Nucleus accumbens (tissue), 56 donors: ENCODE measurements at regions not wholly inside any gene's neighbourhood (a gene's known extent, or its start where the extent isn't known, plus 50 kb on each side); places are given as distances from the start of the nearest gene placed in this dataset.
A peak's percentile ranks its signal among the peaks of the same experiment; 100 is the strongest.
"Not testable (repeated sequence)": the region's sequence is repeated elsewhere in the genome, so short reads cannot be mapped to it uniquely, and the experiment has no call there.

Experiments used
- DNase-seq, 56 donors: peaks; one replicate each; lab custom pipeline; 2025; lab: John Stamatoyannopoulos, UW

DNA sequence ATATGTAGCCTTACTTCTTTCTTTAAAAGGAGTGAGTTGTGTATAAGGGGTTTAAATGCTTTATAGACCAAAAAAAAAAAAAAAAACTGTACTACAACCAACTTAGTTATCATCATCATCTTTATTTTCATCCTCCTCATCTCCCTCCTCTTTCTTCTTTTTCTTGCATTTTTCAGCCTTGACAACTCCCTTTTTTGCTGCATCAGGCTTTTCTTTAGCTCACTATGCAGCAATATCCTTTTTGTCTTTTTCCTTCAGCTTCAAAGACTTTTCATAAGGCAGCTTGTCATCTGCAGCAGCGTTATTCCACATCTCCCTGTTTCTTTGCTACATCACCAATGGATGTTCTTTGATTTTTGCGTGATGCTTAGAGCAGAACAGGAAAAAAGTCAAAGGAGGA is 526.0 kb downstream of the ZNF608 start:
- DNase-seq: no peak

DNA sequence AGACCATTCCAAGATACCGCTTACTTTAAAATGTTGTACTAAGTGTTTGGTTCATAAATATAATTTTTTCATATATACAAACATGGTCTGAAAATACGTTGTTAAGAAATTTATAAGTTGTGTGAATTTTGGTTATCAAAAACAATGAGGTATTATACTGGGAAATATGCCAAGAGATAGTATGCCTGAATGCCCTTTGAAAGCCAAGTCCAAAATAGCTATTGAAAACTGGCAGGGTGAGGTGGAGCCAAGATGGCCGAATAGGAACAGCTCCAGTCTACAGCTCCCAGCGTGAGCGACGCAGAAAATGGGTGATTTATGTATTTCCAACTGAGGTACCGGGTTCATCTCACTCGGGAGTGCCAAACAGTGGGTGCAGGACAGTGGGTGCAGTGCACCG is 533.5 kb downstream of the ZNF608 start:
- no peak for DNase-seq

DNA sequence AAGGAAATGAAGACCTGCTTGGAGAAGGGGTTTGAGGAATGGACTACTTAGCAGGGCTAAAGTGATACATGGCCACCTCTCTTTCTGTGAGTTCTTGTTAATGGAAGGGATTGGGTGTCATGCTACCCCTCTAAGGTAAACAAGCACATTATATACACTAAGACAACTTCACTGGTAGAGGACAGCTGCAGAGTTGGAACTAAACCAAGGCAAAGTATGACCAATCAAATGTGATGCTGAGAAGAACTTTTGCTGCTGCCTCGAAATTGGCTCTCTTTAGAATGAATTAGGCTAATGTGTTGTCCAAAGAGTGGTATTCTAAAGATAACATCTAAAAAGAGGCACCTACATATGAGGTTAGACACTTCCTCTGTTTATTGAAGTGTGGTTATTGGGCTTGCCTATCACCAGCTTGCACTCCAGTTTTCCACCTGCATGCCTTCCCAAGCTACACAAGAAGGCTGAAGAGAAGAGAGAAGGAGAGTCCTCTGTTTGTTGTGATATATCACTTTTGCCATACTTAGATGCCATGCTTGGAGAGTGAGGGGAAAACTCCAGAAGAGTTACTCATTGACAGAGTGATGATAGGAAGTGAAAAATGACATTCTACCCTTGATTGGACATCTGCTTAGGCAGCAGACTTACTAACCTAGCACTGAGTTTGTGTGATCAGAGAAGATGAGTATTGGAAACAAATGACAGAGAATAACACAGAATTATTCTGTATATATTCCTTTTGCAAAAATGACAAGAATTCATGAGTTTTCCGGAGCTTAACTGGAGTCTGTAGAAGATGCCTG is 536.1 kb downstream of the ZNF608 start:
- no peak for DNase-seq

DNA sequence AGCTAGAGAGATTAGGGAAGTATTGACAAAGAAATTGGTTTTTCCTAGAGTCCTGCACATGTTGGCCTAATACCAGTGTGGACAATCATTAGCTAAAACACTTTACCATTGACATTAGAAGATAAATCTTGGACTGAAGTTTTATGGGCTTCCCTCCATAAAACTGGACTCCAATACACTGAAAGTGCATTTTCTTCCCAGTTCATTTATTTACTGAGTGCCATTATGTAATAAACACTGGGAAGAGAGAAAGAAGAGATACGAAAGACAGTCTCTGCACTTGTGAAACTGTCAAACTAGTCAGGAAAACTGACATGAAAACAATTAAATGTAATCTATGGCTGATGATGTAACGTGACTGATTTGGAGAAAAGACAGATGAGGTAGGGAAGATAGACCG is 539.3 kb downstream of the ZNF608 start:
- no peak for DNase-seq

DNA sequence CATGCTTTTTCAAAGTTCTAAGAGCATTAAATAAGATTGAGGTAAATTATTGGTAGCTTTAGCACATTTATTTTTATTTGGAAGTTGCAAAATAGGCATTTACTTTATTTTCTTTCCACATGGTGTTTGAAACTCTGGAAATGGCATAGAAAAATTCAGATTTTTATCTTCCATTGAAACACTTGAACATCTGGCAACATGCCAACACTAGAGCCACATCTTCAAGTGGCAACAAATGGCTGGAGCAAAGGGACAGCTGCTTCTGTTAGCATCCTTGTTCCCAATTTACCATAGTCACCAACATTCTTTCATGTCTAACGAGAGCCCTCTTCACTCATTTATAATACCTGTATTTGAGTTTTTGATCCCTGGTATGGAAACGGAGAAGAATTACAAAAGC is 539.9 kb downstream of the ZNF608 start:
- DNase-seq: no peak

DNA sequence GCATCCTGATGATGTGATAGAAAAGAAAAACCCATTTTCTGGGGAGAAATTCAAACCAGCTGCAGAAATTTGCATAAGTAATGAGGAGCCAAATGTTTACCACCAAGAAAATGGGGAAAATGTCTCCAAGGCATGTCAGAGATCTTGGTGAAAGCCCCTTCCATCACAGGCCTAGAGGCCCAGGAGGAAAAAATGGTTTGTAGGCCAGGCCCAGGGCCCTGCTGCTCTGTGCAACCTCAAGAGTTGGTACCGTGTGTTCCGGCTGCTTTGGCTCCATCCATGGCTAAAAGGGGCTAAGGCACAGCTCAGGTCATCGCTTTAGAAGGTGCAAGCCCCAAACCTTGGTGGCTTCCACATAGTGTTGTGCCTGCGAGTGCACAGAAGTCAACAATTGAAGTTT is 543.1 kb downstream of the ZNF608 start:
- no peak for DNase-seq

DNA sequence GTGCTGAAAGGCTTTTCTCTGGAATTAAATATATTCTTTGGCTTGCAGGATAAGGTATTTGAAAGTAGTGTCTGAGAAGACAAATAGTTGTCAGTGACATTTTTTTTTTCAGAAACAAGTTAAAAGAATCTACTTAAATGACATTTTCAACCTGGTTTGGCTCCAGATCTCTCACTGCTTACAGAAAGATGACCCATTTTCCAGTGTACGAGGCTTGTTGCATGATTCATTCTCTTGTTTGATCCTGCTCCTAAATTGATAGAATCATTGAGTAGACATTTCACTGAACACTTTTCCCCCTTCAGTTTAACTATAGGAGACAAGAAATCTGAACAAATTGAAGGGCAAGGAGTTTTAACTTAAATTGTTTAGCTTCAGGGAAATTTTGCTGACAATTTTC is 546.1 kb downstream of the ZNF608 start:
- no peak for DNase-seq

DNA sequence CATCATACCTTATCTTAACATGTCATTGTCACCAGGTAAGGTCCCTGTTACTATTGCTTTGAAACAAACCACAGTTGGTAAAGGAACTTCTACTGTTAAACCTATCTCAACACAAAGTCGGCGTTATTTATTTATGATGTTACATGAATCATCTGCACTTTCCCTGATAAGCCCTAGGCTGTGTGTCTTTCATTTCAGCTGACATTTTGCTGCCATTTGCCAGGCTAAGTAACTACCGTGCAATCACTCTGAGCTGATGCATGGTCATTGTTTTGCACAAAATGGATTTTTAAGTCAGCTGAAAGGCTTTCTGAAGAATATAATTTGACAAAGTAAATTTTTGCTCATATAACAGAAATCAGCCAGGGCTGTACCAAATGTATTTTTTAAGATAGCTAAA is 546.5 kb downstream of the ZNF608 start:
- DNase-seq: no peak

DNA sequence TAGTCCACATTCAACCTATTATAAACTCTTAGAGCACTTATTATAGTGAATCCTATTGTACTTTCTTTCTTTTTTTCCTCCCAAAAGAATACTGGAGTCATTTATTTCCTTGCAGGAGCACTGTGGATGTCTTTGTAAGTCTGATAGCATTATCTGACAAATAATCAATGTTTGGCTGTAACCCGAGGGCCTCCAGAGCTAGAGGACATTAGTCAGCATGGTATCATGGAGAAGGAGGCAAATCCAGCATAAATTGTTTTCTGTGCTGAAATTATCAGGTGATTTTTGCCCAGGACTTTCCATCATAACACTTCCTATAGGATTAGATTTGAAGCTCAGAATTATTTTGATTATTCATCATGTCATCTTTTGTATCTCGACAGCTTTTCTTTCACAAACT is 551.0 kb downstream of the ZNF608 start:
- DNase-seq: no peak

DNA sequence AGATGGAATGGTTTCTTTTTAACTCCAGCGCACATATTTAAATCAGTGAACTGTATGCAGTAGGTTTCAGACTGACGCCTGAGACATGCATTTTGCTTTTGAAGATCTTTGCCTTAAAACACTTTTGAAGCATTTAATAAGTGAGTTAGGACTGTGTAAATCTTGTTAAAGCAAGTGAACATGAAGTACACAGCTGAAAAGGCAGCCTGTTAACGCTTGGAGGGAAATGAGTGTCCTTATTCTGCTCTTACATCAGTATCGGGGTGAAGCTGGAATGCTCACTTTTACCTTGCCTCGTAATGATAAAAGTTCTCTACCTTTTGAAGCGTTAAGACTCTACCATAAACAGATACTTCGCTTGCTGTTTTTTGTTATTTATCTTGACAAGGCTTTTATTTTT is 552.2 kb downstream of the ZNF608 start:
- no peak for DNase-seq

DNA sequence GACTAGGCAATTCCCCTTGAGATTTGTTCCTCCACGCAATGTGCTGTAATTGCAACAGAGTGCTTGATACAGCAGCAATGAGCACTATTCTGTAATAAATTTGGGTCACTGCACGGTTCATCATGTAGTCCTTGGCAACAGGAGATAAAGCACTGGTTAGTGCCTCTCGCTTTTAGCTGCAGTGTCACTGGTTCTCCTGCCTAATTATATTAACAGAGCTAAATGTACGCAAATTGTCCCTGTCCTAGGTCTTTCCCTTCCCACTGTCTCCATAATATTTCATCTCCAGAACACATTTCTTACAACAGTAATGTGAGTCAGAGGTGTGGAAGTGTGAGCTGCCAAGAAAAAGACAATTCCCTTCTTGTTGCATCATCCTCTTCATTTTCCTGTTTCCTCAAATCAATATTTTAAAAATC is 553.1 kb downstream of the ZNF608 start:
- peak in 2 of 56 donors; percentile 5 to 27 for DNase-seq

DNA sequence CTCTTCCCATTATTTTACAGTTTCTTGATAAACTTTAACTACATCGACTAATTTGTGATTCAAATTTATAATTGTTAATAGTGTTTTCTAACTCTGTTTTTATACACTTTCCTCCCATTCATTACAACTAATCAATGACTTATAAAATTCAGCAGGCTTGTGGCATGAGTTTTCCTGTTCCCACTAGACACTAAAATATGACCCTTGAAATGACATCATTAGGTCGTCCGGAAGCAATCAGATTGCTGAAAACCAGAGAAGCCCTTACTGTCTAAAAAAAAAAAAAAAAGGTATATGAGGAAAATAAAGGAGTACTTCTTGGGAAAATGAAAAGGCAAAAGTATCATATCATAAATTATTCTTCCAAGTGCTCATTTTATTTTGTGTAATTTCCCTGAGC is 553.7 kb downstream of the ZNF608 start:
- DNase-seq: no peak

DNA sequence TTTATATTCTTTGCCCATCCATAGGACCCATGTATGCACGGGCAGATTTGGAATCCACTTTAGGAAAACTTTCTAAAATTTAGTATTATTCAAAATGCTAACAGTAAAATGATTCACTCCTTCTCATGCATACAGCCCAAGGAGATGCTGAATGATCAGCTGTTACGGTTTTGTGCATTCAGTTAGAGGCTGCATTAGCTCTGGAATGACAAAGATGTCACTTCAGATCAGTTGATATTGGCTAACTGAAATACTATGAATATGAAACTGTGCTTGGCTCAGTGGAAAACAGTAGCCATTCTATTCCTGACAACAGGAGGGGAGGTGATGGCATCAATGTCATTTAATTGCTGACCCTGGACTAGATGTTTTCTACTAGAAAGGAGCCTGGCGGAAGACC is 560.7 kb downstream of the ZNF608 start:
- DNase-seq: no peak

DNA sequence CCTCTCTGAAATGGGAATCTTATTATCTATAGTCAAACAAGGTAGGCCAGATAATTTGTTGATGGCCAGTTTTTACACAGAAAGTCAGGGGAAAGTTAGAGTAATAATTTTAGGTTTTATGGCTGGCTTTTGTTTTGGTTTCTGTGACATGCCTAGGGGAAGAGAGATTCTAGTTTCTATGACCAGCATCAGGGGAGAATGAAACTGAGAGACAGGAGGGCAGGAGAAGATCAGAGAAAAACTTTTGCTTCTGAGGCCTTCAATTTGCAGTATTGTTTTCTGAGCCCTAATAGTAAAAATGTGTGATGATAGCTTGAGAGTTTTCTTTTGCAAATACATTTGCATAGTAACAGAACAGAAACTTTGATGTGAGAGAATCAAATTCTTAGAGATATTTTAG is 564.3 kb downstream of the ZNF608 start:
- no peak for DNase-seq

DNA sequence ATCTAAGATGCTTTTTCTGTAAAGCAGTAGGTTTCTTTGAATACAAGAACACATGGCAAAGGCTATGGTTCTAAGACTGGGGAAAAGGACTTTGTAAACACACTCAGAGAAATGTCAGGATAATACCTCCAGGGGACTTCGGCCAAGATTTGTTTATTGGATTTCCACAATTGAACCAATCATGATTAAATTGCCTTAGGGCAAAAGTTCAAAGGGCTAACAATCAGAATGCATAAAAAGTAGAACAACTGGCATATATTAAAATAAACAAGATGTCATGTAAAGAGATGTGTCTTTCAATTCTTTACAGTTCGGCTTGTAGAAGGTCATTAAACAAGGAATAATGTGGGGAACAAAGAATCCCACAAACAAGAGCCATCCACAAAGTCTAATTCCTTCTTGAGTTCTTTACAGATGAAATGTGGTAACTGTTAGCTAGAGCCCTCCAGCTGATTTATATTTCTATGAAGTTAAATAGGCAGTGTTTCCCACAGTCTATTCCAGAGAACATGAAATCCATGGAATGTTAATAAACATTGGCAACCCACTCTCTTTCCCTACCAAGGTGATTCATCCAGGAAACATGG is 565.5 kb downstream of the ZNF608 start:
- no peak for DNase-seq

DNA sequence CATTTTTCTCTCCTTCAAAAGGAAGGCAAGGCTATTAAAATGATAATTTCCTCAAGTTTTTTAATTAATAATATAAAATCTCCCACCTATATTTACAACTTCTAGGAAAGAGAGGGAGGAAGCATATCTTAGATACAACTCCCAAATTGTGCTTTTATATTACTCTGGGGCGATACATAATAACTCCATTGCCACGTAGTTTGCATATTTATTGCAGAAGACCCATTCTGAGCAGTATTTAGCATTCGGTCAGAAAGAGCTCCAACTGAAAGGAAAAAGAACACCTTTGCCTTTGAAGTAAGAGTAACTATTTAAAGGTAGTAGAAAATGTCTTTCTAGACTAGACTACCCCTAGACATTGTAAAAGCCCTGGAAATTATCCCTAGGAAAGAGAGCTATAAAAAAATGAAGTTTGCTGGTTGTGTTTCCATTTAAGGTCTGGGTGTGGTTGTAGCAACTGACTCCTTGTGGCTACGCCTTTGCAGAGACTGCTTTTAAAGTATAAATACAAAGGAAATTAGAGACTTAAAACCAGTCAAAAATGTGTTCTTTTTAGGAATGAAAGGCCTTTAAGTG is 566.1 kb downstream of the ZNF608 start:
- DNase-seq: no peak

DNA sequence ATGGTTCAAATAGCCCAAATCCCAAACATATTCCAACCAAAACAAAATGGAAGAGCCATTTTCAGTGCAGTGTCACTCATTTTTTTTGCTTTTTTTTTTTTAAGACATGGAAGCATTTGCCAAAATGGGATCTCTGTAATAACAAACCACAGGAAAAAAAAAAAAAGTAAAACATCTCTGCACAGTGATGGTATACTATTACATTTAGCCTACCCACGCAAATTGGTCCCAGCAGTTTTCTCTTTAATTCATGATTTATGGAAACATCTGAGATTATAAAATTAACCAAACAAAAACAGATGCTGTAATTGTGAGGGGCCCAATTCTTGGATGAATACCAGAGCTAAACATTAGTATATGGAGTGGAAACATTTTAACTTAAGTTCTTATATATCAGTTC is 566.6 kb downstream of the ZNF608 start:
- DNase-seq: no peak

DNA sequence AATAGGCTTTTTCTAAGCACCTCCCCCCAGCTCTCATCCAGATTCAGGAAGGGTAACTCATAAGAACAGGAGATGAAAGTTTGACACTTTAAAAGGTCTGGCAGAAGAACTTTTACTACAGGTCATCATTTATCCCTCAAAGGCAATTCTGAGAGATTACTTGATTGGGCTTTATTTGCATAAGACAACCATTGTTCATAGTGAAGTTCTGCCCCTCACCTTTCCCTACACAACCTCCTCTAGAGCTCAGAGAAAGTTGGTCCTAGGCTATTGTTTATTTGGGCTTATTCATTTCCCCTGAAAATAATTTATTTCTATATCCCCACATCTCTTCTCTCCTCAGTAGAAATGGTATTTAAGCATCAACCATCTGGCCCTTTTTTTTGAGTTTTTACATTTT is 568.4 kb downstream of the ZNF608 start:
- DNase-seq: no peak

DNA sequence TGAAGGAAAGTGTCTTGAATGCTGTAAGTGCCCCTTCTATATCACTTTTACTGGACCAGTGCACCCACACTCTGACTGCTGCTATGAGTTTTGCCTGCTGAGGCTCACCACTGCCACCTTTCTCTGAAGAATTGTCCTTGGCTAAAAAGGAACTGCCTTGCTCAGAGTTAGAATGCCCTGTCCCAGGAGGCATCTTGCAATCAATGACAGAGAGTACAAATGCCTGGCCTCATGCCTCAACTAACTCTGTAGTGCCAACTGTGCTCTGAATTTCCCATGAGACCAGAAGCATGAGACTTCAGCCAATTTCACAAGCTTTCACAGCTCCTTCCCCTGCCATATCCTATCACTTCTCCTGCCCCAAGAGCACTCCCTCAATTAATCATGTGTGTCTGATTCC is 569.7 kb downstream of the ZNF608 start:
- DNase-seq: peak in 2 of 56 donors; percentile 5 to 18

DNA sequence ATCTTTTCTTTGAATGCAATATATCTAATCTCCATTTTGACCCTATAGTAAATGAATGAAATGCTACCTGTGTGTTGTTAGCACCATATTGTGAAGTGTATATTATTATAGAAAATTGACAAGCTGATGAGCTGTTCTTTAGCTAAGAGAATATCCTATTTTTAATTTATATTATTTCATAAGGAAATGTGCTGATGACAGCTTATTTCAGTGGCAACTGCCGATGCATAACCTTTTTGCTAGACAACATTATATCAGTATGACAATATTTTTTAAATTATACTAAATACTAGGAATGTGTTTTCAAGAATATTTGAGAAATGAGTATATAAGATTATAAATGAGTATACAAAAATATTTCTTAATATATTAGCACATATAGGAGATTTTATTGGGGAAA is 573.1 kb downstream of the ZNF608 start:
- DNase-seq: no peak

DNA sequence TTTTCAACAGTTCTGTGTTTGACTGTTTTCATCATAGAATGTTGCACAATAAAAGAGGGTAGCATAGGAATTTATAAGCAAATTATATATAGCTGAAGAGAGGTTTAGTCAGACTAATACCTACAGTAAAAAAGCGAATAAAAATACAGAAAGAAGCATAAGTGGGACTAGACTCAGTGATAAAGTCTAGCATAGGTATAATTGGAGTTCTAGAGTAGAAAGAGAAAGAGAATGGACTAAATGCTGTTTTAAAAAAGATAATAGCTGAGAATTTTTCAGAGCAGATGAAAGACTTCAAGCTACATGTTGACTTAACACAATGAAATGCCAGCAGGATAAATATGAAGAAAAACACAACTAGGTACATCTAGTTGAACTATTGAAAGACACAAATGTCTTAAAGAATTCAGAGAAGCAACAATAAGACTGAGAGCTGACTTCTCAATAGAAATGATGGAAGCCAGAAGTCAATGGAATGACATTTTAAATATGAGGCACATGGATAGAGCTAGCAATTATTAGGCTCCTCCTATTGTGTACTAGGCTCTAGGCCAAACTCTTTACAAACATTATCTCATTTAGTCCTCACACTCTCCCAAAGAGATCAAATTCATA is 573.9 kb downstream of the ZNF608 start:
- DNase-seq: no peak

DNA sequence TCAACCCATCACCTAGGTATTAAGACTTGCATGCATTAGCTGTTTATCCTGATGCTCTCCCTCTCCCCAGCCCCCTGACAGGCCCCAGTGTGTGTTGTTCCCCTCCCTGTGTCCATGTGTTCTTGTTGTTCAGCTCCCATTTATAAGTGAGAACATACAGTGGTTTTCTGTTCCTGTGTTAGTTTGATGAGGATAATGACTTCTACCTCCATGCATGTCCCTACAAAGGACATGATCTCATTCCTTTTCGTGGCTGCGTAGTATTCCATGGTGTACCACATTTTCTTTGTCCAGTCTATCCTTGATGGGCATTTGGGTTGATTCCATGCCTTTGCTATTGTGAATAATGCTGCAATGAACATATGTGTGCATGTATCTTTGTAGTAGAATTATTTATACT is 578.3 kb downstream of the ZNF608 start:
- DNase-seq: not testable (repeated sequence)
